Breast epithelium (tissue), 4 donors: ENCODE measurements at regions not wholly inside any gene's neighbourhood (a gene's known extent, or its start where the extent isn't known, plus 50 kb on each side); places are given as distances from the start of the nearest gene placed in this dataset.

Source experiments
- DNase-seq, 2 donors: peaks; one replicate each; pipeline ENCODE4 v3.0.0-alpha.2; 2019; ENCODE audit warnings: low spot score in 2 of 2
- H3K27ac ChIP-seq, 2 donors: fragments of 200-600 bp; sonication (generic) in 1 of 2; one replicate each; pipeline ENCODE4 v1.5.1; 2016 to 2019; ENCODE audit warnings: mild to moderate bottlenecking in 1 of 2
- H3K27me3 ChIP-seq, 2 donors: fragments of 200-600 bp; sonication (generic) in 1 of 2; one replicate each; pipeline versions ENCODE4 v1.5.1 to v1.6.0; 2017 to 2019; ENCODE audit warnings: control low read depth in 1 of 2, mild to moderate bottlenecking in 1 of 2
- H3K36me3 ChIP-seq: fragments of 200-600 bp; one replicate; pipeline ENCODE4 v1.5.1; 2019
- H3K4me1 ChIP-seq, 2 donors: fragments of 200-600 bp; sonication (generic); one replicate each; pipeline ENCODE4 v1.5.1; 2016 to 2019; ENCODE audit warnings: control low read depth in 1 of 2
- H3K4me3 ChIP-seq, 3 donors: fragments of 200-600 bp; sonication (generic); 1 replicate in 2 of 3; 2 replicates in 1 of 3; pipeline ENCODE4 v1.5.1; 2016 to 2019; ENCODE audit warnings: mild to moderate bottlenecking in 3 of 3, moderate library complexity in 2 of 3
- H3K9me3 ChIP-seq, 2 donors: fragments of 200-600 bp; sonication (generic) in 1 of 2; one replicate each; pipeline ENCODE4 v1.5.1; 2016 to 2019; ENCODE audit warnings: control low read depth in 1 of 2
- POLR2A ChIP-seq: fragments of 450-650 bp; IDR thresholded peaks from one replicate; pipeline ENCODE4 v1.6.1; 2016; ENCODE audit warnings: antibody characterized with exemption, mild to moderate bottlenecking, moderate library complexity
- POLR2AphosphoS5 ChIP-seq, 3 donors: sonication (generic); formaldehyde crosslinking; IDR thresholded peaks; one replicate each; pipeline ENCODE4 v1.6.1; 2017; ENCODE audit warnings: antibody characterized with exemption in 3 of 3
- intact Hi-C: fragments of 100-400 bp; cut with DNase I; formaldehyde crosslinking; loops from one replicate; pipeline ENCODE4 v1.15.1; 2023; ENCODE audit warnings: low total_unique reads
- TF ChIP-seq, protein P1 (sequence below), 3 donors: fragments of 450-650 bp; IDR thresholded peaks; one replicate each; pipeline ENCODE4 v1.5.1; 2016 to 2017; ENCODE audit warnings: antibody characterized with exemption in 3 of 3, mild to moderate bottlenecking in 3 of 3, moderate library complexity in 3 of 3

DNA sequence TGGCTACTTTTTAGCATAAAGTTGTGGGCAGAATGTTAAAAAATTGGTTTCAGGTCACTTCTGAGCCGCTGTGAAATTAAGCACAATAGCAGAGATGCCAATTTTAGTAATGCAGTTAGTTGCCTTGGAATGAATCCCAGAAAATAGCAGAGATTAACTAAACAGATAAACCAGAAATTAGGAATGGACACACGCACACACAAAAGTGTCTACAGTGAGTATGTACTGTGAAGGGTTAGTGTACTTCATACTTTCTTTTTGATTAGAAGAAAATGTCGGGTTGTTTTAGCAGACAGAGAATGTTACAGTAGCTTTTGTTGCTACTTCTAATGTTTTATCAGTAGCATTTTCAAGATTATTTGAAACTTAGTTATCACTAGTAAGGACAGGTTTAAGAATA, 106.7 kb downstream of the LEPR start:
- intact Hi-C loops, result no loop called here
- Histone ChIP-seq H3K27me3 (peaks cover 0 to 9% of the 10 kb centered on the region in 2 donors), H3K4me3 (peak overlapping the region; percentile 63 to 79 (median 70)), H3K4me1 (no peaks in the 10 kb centered on the region), H3K27ac (peak overlapping the region; percentile 26 to 73), H3K9me3 (no peaks in the 10 kb centered on the region), H3K36me3 (no peaks in the 10 kb centered on the region)
- DNase-seq, result no peak
- TF ChIP-seq, protein P1, sequence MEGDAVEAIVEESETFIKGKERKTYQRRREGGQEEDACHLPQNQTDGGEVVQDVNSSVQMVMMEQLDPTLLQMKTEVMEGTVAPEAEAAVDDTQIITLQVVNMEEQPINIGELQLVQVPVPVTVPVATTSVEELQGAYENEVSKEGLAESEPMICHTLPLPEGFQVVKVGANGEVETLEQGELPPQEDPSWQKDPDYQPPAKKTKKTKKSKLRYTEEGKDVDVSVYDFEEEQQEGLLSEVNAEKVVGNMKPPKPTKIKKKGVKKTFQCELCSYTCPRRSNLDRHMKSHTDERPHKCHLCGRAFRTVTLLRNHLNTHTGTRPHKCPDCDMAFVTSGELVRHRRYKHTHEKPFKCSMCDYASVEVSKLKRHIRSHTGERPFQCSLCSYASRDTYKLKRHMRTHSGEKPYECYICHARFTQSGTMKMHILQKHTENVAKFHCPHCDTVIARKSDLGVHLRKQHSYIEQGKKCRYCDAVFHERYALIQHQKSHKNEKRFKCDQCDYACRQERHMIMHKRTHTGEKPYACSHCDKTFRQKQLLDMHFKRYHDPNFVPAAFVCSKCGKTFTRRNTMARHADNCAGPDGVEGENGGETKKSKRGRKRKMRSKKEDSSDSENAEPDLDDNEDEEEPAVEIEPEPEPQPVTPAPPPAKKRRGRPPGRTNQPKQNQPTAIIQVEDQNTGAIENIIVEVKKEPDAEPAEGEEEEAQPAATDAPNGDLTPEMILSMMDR (IDR thresholded peaks at IDR 0.05), result no peak
- TF ChIP-seq POLR2A (no peak), POLR2AphosphoS5 (IDR thresholded peaks at IDR 0.05) (no peak)

DNA sequence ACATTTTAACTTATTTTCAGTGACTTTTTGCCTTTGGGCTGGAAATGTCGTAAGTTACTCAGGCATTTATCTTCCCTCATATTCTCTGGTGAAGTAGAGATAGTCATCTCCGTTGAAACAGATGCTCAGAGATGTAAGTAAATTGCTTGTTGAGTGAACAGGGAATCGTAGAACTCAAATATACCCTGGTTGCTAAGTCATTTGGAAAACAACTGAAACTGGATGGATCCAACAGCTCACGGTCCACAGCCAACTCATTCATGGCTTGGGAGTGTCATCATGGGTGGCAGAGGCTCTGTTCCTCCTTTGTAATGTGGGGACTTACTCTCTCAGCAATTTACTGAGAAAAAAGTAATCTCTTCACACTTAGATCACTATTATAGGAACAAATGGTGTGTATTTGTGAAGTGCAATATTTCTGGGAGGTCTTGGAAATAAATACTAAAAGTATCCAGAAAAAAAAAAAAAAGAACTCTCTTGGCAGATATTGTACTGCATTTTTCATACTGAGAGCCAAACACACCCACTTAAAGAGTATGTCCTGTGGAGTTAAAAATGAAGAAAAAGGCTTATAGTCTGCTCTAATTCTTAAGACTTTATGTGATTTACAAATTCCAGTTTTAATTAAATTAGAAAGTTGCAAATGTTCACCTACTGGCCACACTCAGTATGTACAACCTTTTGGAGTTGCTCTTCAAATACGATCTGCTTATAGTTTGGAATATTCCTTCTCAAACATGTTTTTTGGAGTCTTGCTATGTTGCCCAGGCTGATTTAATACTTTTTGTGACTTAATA, 107.4 kb downstream of the LEPR start:
- intact Hi-C loops, result no loop called here
- TF ChIP-seq POLR2A, result no peak
- TF ChIP-seq, protein P1 (IDR thresholded peaks at IDR 0.05), result peak in 1 of 3 donors; percentile 10

DNA sequence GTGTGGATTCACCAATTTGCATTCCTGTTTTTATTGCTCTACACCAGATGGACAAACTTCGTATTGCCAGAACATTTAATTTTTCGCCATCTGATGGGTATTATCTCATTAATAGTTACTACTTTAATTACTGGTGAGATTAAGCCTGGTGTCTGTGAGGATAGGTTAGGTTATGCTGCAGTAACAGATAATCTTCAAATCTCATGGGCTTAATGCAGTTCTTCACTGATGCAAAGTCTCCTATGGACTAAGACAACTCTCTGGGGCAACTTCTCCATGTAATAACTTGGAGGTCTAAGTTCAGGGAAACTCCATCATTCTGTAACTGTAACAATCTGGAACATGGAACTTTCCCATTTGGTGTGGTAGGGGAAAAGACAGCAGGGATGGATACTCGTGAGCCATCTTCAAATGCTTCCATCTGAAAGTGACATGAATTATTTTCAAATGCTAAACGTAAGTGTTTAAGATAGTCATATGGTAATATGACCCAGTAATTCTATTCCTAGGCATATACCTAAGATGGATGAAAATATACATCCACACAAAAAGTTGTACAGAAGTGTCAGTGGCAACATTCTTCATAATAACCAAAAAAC, 111.6 kb downstream of the LEPR start:
- Histone ChIP-seq H3K36me3 (no peaks in the 10 kb centered on the region), H3K9me3 (no peaks in the 10 kb centered on the region), H3K4me3 (no peak overlapping the region), H3K27me3 (no peaks in the 10 kb centered on the region), H3K4me1 (no peaks in the 10 kb centered on the region), H3K27ac (no peak overlapping the region)
- TF ChIP-seq, protein P1 (IDR thresholded peaks at IDR 0.05), result no peak
- TF ChIP-seq POLR2A (no peak), POLR2AphosphoS5 (IDR thresholded peaks at IDR 0.05) (no peak)
- intact Hi-C loops, result loop anchor here (2.0 kb wide), 1 partner anchor 51 kb away; no protein-coding TSS in a partner anchor
- no peak for DNase-seq

More for the DNA sequence above, 107.4 kb downstream of the LEPR start:
- Histone ChIP-seq H3K27ac (peak overlapping the region; percentile 26 to 73), H3K36me3 (no peaks in the 10 kb centered on the region), H3K4me3 (peak overlapping the region; percentile 63 to 79 (median 70)), H3K27me3 (peaks cover 0 to 9% of the 10 kb centered on the region in 2 donors), H3K9me3 (no peaks in the 10 kb centered on the region), H3K4me1 (no peaks in the 10 kb centered on the region)
- no peak for DNase-seq

DNA sequence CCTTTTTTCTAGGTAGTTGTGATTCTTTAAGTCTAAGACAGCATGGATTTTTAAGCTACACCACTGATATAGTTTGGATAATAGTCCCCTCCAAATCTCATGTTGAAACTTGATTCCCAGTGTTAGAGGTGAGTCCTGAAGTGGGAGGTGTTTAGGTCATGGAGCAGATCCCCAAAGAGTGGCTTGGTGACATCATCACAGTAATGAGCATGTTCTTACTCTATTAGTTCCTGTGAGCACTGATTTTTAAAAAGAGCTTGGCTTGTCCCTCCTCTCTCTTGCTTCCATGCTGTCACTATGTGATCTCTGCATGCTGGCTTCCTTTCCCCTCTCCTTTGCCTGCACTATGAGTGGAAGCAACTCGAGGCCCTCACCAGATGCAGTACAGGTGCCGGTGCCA, 115.5 kb downstream of the LEPR start:
- Histone ChIP-seq H3K4me1 (no peaks in the 10 kb centered on the region), H3K36me3 (no peaks in the 10 kb centered on the region), H3K9me3 (no peaks in the 10 kb centered on the region), H3K27ac (no peak overlapping the region), H3K27me3 (no peaks in the 10 kb centered on the region), H3K4me3 (no peak overlapping the region)
- intact Hi-C loops, result no loop called here
- DNase-seq, result no peak
- TF ChIP-seq POLR2AphosphoS5 (IDR thresholded peaks at IDR 0.05) (no peak), POLR2A (no peak)
- TF ChIP-seq, protein P1 (IDR thresholded peaks at IDR 0.05), result no peak

DNA sequence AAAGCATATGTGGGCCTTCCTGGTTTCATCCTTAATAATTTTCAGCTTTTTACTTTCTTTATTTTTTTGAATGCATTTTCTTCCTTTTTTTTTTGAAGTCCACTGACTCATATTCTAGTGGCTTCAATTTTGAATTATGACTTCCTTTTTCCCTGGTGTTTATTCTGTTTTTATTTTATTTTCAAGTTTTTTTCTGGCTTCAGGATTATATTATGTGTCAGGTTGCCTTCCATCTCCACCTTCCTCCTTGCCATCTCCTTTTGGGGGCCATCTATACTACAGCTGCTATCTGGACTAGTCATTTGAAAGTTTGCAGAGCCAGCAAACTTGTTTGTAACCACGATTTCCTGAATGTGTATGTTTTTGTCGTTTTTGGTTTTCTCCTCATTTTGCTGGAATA, 117.6 kb downstream of the LEPR start:
- DNase-seq, result no peak
- intact Hi-C loops, result no loop called here
- Histone ChIP-seq H3K9me3 (no peaks in the 10 kb centered on the region), H3K27ac (no peak overlapping the region), H3K4me1 (no peaks in the 10 kb centered on the region), H3K36me3 (no peaks in the 10 kb centered on the region), H3K4me3 (no peak overlapping the region), H3K27me3 (no peaks in the 10 kb centered on the region)
- TF ChIP-seq, protein P1 (IDR thresholded peaks at IDR 0.05), result no peak
- no peak for TF ChIP-seq POLR2AphosphoS5 (IDR thresholded peaks at IDR 0.05)
- no peak for TF ChIP-seq POLR2A
